GM23338 (cell line): ENCODE measurements at regions not wholly inside any gene's neighbourhood (a gene's known extent, or its start where the extent isn't known, plus 50 kb on each side); places are given as distances from the start of the nearest gene placed in this dataset.
"Not testable (repeated sequence)": the region's sequence is repeated elsewhere in the genome, so short reads cannot be mapped to it uniquely, and the experiment has no call there.

Source experiments
- ATAC-seq: fragments of 200-7000 bp; cut with Tn5 transposase; 3 replicates; pipeline ENCODE4 v1.9.1; 2020
- DNase-seq: peaks from one replicate; pipeline ENCODE4 v3.0.0-alpha.2; 2015; ENCODE audit warnings: low spot score
- H2AFZ ChIP-seq: fragments of 200-600 bp; sonication (generic); 2 replicates; pipeline ENCODE4 v1.8.0; 2016; ENCODE audit warnings: antibody characterized with exemption, mild to moderate bottlenecking, moderate library complexity
- H3F3A ChIP-seq: fragments of 200-600 bp; sonication (generic); replicated peaks from 2 replicates; pipeline ENCODE4 v1.8.0; 2017; ENCODE audit warnings: antibody characterized with exemption, mixed run types, low read depth
- H3K27ac ChIP-seq: fragments of 200-600 bp; sonication (generic); 2 replicates; pipeline ENCODE4 v1.6.1; 2016; ENCODE audit warnings: low read depth
- H3K27me3 ChIP-seq: fragments of 200-600 bp; sonication (generic); 2 replicates; pipeline ENCODE4 v1.8.0; 2016; ENCODE audit warnings: mild to moderate bottlenecking, mixed run types, moderate library complexity; ENCODE audit not compliant: insufficient read depth
- H3K36me3 ChIP-seq: fragments of 200-600 bp; sonication (generic); 2 replicates; pipeline ENCODE4 v1.8.0; 2016; ENCODE audit warnings: mild to moderate bottlenecking; ENCODE audit not compliant: insufficient read depth
- H3K4me1 ChIP-seq: fragments of 200-600 bp; sonication (generic); 2 replicates; pipeline ENCODE4 v1.8.0; 2016; ENCODE audit warnings: mild to moderate bottlenecking, moderate library complexity; ENCODE audit not compliant: insufficient read depth
- H3K4me2 ChIP-seq: fragments of 200-600 bp; sonication (generic); 2 replicates; pipeline ENCODE4 v1.7.1; 2017; ENCODE audit warnings: mixed run types
- H3K4me3 ChIP-seq: fragments of 200-600 bp; sonication (generic); 2 replicates; pipeline ENCODE4 v1.6.1; 2016; ENCODE audit warnings: mixed run types
- H3K79me2 ChIP-seq: fragments of 200-600 bp; sonication (generic); replicated peaks from 2 replicates; pipeline ENCODE4 v1.8.0; 2017; ENCODE audit warnings: mild to moderate bottlenecking; ENCODE audit not compliant: insufficient read depth
- H3K9me2 ChIP-seq: fragments of 200-600 bp; sonication (generic); 2 replicates; pipeline ENCODE4 v1.8.0; 2017; ENCODE audit not compliant: insufficient read depth
- H4K20me1 ChIP-seq: fragments of 200-600 bp; sonication (generic); replicated peaks from 2 replicates; pipeline ENCODE4 v1.8.0; 2017; ENCODE audit warnings: mild to moderate bottlenecking; ENCODE audit not compliant: insufficient read depth
- H3K27ac Mint-ChIP-seq: 2 replicates; pipeline ENCODE4 v1.8.0; 2020; ENCODE audit warnings: inconsistent platforms, mild to moderate bottlenecking, moderate library complexity, mixed read lengths
- H3K27me3 Mint-ChIP-seq: 3 replicates; pipeline ENCODE4 v1.8.0; 2022; ENCODE audit warnings: low read depth, mild to moderate bottlenecking, moderate library complexity, mixed read lengths, inconsistent platforms; ENCODE audit not compliant: insufficient read depth, poor library complexity
- H3K36me3 Mint-ChIP-seq: 3 replicates; pipeline ENCODE4 v1.8.0; 2021; ENCODE audit warnings: low read depth, mild to moderate bottlenecking, inconsistent platforms, moderate library complexity, mixed read lengths
- H3K4me1 Mint-ChIP-seq: 3 replicates; pipeline ENCODE4 v1.8.0; 2020; ENCODE audit warnings: mild to moderate bottlenecking, inconsistent platforms, mixed read lengths
- H3K4me3 Mint-ChIP-seq: 3 replicates; pipeline ENCODE4 v1.8.0; 2021; ENCODE audit warnings: moderate library complexity, mild to moderate bottlenecking, inconsistent platforms, mixed read lengths
- H3K9me3 Mint-ChIP-seq: 3 replicates; pipeline ENCODE4 v1.8.0; 2020; ENCODE audit warnings: moderate library complexity, mild to moderate bottlenecking, inconsistent platforms, mixed read lengths
- JUNB ChIP-seq: IDR thresholded peaks from one replicate; pipeline ENCODE4 v1.6.1; 2016; ENCODE audit warnings: antibody characterized with exemption; ENCODE audit not compliant: unreplicated experiment
- TF ChIP-seq, protein P1 (sequence below): fragments of 250-450 bp; sonication (Bioruptor Pico); IDR thresholded peaks from 2 replicates; pipeline ENCODE4 v1.5.0; 2020; ENCODE audit warnings: mild to moderate bottlenecking, moderate library complexity
- TF ChIP-seq, protein P2 (sequence below), 2 experiments: fragments of 200-600 bp in 1 of 2; sonication (generic) in 1 of 2; conservative IDR thresholded peaks; 2 replicates each; pipeline versions ENCODE4 v1.5.1 to v1.6.1; 2016 to 2017; ENCODE audit warnings: antibody characterized with exemption in 2 of 2, low read depth in 2 of 2, mild to moderate bottlenecking in 2 of 2, moderate library complexity in 1 of 2
- TF ChIP-seq, protein P3 (sequence below): IDR thresholded peaks from 2 replicates; pipeline ENCODE4 v1.6.1; 2016; ENCODE audit warnings: antibody characterized with exemption

DNA sequence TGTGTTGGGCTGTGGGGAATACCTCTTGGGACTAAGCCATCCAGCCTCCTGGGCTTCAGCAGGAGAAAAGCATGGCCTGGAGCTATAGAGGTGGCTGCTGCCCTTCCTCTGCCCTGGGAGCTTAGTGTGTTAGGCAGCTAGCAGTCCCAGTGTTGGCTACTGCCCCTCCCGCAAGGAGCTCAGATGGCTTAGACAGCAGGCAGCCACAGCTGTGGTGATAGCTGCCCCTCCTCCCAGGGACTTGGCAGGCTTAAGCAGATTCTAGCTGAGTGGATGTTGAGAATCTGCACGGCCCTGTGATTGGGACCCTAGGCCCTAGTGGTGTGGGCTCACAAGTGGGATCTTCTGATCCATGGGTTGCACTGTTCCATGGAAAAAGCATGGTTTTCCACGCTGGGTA, 264.5 kb downstream of the TDRD3 start:
- no peak overlapping the region for H2AFZ ChIP-seq
- H4K20me1 ChIP-seq, result no peaks in the 10 kb centered on the region
- no peak overlapping the region for H3K27ac ChIP-seq
- Mint-ChIP-seq H3K4me3 (no peak overlapping the region), H3K36me3 (no peaks in the 10 kb centered on the region), H3K9me3 (peaks cover 2% of the 10 kb centered on the region; the same call in 2 of the 3 replicates), H3K27ac (no peak overlapping the region), H3K4me1 (no peaks in the 10 kb centered on the region), H3K27me3 (peaks cover 2% of the 10 kb centered on the region)
- no peak overlapping the region for H3K4me3 ChIP-seq
- no peaks in the 10 kb centered on the region for H3K4me1 ChIP-seq
- no peak overlapping the region for H3K4me2 ChIP-seq
- no peaks in the 10 kb centered on the region for H3K79me2 ChIP-seq
- TF ChIP-seq, protein P1, sequence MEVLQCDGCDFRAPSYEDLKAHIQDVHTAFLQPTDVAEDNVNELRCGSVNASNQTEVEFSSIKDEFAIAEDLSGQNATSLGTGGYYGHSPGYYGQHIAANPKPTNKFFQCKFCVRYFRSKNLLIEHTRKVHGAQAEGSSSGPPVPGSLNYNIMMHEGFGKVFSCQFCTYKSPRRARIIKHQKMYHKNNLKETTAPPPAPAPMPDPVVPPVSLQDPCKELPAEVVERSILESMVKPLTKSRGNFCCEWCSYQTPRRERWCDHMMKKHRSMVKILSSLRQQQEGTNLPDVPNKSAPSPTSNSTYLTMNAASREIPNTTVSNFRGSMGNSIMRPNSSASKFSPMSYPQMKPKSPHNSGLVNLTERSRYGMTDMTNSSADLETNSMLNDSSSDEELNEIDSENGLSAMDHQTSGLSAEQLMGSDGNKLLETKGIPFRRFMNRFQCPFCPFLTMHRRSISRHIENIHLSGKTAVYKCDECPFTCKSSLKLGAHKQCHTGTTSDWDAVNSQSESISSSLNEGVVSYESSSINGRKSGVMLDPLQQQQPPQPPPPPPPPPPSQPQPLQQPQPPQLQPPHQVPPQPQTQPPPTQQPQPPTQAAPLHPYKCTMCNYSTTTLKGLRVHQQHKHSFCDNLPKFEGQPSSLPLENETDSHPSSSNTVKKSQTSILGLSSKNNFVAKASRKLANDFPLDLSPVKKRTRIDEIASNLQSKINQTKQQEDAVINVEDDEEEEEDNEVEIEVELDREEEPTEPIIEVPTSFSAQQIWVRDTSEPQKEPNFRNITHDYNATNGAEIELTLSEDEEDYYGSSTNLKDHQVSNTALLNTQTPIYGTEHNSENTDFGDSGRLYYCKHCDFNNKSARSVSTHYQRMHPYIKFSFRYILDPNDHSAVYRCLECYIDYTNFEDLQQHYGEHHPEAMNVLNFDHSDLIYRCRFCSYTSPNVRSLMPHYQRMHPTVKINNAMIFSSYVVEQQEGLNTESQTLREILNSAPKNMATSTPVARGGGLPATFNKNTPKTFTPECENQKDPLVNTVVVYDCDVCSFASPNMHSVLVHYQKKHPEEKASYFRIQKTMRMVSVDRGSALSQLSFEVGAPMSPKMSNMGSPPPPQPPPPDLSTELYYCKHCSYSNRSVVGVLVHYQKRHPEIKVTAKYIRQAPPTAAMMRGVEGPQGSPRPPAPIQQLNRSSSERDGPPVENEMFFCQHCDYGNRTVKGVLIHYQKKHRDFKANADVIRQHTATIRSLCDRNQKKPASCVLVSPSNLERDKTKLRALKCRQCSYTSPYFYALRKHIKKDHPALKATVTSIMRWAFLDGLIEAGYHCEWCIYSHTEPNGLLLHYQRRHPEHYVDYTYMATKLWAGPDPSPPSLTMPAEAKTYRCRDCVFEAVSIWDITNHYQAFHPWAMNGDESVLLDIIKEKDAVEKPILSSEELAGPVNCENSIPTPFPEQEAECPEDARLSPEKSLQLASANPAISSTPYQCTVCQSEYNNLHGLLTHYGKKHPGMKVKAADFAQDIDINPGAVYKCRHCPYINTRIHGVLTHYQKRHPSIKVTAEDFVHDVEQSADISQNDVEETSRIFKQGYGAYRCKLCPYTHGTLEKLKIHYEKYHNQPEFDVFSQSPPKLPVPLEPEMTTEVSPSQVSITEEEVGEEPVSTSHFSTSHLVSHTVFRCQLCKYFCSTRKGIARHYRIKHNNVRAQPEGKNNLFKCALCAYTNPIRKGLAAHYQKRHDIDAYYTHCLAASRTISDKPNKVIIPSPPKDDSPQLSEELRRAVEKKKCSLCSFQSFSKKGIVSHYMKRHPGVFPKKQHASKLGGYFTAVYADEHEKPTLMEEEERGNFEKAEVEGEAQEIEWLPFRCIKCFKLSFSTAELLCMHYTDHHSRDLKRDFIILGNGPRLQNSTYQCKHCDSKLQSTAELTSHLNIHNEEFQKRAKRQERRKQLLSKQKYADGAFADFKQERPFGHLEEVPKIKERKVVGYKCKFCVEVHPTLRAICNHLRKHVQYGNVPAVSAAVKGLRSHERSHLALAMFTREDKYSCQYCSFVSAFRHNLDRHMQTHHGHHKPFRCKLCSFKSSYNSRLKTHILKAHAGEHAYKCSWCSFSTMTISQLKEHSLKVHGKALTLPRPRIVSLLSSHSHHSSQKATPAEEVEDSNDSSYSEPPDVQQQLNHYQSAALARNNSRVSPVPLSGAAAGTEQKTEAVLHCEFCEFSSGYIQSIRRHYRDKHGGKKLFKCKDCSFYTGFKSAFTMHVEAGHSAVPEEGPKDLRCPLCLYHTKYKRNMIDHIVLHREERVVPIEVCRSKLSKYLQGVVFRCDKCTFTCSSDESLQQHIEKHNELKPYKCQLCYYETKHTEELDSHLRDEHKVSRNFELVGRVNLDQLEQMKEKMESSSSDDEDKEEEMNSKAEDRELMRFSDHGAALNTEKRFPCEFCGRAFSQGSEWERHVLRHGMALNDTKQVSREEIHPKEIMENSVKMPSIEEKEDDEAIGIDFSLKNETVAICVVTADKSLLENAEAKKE, result no peak
- TF ChIP-seq, protein P2, sequence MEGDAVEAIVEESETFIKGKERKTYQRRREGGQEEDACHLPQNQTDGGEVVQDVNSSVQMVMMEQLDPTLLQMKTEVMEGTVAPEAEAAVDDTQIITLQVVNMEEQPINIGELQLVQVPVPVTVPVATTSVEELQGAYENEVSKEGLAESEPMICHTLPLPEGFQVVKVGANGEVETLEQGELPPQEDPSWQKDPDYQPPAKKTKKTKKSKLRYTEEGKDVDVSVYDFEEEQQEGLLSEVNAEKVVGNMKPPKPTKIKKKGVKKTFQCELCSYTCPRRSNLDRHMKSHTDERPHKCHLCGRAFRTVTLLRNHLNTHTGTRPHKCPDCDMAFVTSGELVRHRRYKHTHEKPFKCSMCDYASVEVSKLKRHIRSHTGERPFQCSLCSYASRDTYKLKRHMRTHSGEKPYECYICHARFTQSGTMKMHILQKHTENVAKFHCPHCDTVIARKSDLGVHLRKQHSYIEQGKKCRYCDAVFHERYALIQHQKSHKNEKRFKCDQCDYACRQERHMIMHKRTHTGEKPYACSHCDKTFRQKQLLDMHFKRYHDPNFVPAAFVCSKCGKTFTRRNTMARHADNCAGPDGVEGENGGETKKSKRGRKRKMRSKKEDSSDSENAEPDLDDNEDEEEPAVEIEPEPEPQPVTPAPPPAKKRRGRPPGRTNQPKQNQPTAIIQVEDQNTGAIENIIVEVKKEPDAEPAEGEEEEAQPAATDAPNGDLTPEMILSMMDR (conservative IDR thresholded peaks at IDR 0.05; ENCODE audit: low read depth in 2 of 2), result no peak
- TF ChIP-seq, protein P3, sequence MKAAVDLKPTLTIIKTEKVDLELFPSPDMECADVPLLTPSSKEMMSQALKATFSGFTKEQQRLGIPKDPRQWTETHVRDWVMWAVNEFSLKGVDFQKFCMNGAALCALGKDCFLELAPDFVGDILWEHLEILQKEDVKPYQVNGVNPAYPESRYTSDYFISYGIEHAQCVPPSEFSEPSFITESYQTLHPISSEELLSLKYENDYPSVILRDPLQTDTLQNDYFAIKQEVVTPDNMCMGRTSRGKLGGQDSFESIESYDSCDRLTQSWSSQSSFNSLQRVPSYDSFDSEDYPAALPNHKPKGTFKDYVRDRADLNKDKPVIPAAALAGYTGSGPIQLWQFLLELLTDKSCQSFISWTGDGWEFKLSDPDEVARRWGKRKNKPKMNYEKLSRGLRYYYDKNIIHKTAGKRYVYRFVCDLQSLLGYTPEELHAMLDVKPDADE, result no peak
- no peak for TF ChIP-seq JUNB
- DNase-seq, result no peak
- no peaks in the 10 kb centered on the region for H3K27me3 ChIP-seq
- H3F3A ChIP-seq, result no peaks in the 10 kb centered on the region
- no peaks in the 10 kb centered on the region; the same call in 1 of the 2 replicates for H3K9me2 ChIP-seq
- no peaks in the 10 kb centered on the region for H3K36me3 ChIP-seq
- no peak for ATAC-seq

DNA sequence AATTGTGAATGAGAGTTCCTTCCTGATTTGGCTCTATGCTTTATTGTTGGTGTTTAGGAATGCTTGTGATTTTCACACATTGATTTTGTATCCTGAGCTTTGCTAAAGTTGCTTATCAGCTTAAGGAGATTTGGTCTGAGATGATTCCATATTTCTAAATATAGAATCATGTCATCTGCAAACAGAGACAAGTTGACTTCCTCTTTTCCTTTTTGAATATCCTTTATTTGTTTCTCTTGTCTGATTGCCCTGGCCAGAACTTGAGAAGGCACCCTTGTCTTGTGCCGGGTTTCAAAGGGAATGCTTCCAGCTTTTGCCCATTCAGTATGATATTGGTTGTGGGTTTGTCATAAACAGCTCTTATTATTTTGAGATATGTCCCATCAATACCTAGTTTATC, 260.6 kb downstream of the TDRD3 start:
- H3K27me3 ChIP-seq, DNase-seq, H3K36me3 ChIP-seq, H3K9me3 Mint-ChIP-seq, H2AFZ ChIP-seq, H4K20me1 ChIP-seq, H3K4me3 ChIP-seq, H3K4me1 Mint-ChIP-seq, H3K4me2 ChIP-seq, H3F3A ChIP-seq, H3K27ac Mint-ChIP-seq, H3K4me1 ChIP-seq, H3K27ac ChIP-seq, ATAC-seq, H3K9me2 ChIP-seq, H3K27me3 Mint-ChIP-seq, H3K4me3 Mint-ChIP-seq, H3K36me3 Mint-ChIP-seq, H3K79me2 ChIP-seq: not testable (repeated sequence)
